Stimulated activated naive CD4-positive, alpha-beta T cell treated with Interleukin-2 at 50 U/mL for 16 hours (primary cell): ENCODE measurements at regions not wholly inside any gene's neighbourhood (a gene's known extent, or its start where the extent isn't known, plus 50 kb on each side); places are given as distances from the start of the nearest gene placed in this dataset.
"Not testable (repeated sequence)": the region's sequence is repeated elsewhere in the genome, so short reads cannot be mapped to it uniquely, and the experiment has no call there.

ENCODE experiments used
- DNase-seq: peaks from one replicate; lab custom pipeline; 2025; lab: John Stamatoyannopoulos, UW

DNA sequence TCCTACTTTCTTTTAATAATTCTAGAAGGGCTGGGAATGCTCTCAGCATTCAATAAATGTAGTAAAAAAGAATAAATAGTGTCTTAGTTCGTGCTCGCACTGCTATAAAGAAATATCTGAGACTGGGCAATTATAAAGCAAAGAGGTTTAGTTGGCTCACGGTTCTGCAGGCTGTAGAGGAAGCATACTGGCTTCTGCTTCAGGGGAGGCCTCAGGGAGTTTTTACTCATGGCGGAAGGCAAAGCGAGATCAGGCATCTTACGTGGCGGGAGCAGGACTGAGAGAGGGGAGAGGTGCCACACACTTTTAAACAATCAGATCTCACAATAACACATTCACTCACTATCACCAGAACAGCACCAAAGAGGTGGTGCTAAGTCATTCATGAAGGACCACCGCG lies 103.0 kb upstream of the UBE2E2 start:
- DNase-seq, result no peak

DNA sequence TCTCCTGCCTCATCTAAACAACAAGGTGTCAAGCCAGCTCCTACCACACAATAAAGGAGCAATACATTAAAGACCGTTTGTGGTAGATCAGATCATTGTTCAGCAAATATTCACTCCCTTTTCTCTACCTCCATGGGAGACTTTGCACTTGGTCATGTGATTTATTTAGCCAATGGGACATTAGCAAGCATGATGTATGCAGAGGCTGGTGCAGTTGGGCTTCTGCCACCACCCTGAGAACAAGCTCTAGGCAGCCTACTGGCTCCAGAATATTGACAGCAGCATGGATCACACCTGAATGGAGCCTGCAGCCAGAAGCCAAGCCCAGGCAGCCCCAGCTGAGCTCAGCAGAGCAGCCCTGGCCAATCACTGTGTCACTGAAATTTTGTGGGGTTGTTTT lies 99.4 kb upstream of the UBE2E2 start:
- DNase-seq, result no peak

DNA sequence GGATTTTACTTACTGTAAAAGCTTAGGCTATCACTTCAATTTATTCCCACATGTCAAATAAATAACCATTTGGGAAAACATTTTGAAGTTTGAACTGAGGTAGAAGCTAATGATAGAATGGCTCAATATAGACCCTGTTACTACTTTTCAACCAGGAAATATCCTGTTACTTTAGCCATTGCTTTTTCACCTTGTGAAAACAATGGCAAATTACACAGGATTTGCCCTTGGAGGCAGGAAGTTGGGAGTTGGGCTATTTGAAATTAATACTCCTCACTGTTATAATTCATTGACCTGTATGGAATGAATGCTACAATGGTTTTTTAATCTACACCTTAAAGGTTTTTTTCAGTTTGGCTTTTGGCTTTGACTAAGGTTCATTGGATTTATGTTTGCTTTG lies 98.1 kb upstream of the UBE2E2 start:
- no peak for DNase-seq

DNA sequence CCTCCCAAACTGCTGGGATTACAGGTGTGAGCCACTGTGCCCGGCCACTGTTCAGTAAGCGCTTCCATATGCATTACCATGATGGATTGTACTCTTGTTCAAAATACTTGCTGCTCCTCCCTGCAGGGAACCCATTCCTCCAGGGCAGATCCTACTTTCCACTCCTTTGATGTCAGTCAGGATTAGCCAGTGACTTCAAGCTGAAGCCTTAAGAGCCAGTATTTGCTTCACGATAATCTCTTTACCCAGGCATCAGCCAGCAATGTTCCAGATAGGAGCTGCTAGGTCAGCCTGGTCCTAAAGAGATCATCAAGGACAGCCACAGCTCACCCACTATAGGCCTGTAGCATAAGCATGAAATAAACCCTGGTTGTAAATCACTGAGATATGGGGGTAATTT lies 96.5 kb upstream of the UBE2E2 start:
- DNase-seq, result no peak

DNA sequence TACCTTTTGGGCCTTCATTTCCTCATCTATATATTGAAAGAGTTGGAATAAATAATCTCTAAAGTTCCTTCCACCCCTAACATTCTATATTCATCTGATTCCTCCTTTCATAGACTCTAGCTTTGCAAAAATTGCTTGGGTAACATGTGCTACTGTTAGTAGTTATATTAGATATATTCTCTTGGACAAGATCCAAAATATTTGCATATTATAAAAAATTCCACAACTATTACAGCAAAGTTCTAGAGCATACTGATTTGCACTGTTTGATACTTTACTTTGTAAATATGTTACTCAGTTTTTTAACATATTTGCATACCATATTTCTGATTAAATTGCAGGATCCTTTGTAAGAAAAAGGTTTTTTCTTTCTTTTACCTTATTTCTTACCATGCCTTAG lies 95.9 kb upstream of the UBE2E2 start:
- no peak for DNase-seq

DNA sequence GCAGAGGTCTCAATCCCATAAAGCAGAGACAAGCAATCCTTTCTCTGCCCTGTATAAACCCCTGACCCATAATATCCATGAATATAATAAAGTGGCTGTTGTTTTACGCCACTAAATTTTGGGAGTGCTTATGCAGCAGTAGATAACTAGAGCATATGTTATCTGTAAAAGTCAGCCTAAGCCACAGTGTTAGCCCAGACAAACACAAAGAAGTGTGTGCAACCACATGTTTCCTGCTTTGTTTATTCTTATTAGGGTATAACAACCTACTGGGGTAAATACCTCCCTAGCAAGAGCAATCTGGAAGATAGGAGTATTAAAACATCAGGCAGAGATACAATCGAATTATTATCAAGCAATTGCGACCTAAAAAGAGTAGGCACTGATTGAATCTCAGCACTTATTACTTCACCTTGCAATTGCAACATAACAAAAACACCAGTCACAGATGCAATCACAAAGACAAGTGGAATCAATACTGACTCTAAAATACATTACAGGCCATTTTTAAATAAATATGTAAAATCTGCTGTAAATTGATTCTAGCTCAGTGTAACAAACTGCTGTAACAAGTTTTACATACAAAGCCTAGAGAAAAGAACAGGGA lies 94.6 kb upstream of the UBE2E2 start:
- DNase-seq, result no peak

DNA sequence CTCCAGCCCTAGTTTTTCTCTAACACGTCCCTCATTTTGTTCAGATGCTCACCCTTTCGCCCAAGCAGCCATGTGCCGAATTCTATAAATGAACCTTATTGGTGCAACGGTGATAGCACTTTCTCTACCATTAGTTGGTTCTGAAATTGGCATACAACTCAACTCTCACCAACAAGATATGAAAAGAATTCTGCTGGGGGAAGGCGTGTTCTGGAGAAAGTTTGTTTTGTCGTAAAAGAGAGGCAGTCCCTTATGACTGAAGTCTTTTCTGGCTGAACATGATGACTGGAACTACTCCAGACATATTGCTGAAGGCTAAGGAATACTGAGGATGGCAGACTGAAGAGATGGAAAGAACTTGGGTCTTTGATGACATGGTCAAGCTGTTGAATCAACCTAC lies 91.8 kb upstream of the UBE2E2 start:
- DNase-seq, result no peak

DNA sequence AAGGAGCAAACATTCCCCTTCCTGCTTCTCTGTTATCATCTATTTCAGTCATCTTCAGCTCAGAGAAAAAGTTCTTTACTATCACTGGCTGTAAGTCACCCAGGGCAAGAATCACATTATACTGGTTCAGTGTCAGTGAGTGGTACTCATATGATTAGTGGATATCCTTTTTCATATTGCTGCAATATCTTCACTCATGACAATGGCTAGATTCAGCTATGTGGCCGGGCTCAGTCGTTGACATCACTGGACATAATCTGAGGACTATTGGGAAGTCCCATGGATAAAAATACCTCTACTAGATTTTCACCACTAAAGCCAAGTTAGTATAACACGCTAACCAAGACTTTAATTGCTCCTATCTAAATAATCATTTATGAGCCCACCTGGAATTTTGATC lies 91.3 kb upstream of the UBE2E2 start:
- no peak for DNase-seq

DNA sequence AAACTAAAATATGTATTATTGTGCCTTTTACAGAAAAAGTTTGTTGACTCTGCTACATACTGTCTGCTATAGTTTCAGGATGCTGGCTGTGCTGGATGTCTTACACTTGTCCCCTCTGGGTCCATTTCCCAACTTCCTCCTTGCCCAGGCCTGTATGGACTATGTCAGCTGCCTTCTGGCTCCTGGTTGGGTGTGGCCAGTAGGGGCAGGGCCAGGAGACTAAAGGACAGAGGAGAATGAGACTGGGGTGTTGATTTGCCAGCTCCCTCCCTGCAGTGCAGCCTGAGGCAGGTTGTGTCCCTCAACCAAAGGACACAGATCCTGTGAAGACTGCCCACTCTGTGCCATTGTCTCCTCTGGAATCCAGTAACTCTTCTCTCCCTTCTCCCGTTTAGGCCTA lies 90.6 kb upstream of the UBE2E2 start:
- DNase-seq, result no peak

DNA sequence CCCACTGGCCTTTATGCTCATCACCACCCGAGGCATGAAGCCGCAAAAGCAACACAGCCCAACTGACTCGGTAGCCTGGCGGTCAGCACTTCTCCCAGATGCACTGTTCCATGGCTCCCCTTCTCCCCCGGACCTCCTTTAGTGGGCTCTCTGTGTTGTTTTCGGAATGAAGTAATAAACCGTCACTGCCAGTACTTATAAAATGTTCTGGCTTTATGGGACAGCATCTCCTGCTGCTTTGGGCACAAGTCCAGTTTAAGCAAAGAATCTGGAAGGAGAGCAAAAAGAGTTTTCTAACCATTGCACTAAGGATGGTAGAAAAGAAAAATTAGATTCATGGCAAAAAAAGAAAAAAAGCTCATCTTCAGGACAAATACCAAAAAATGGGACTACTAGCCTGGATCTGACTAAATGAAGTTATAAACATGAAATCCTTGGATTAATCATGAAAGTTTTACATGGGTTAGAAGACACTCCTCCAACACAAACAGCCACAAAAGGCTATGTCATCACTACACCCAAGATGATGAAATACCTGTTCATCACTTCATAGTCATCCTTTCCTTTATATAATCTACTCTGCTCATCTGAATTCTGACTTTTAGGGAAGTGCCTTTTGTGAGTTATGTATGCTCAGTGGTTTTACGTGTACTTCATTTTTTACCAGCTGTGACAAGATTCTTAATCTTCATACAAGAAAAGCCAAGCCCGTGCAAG lies 89.5 kb upstream of the UBE2E2 start:
- DNase-seq, result no peak

DNA sequence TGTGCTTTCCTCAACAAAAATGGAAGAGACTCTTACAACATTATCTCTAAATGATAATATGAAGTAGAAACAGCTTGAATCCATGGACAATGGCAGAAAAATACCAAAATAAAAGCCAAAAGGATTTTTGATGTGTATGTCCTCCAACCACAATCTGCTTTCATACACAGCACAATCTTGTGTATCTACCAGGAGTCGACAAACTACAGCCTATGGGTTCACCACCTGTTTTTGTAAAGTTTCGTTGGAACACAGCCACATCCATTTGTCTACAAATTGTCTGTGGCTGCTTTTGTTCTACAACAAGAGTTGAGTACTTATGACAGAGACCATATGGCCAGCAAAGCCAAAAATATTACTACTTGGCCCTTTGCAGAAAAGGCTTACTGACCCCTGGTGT lies 88.7 kb upstream of the UBE2E2 start:
- DNase-seq, result no peak

DNA sequence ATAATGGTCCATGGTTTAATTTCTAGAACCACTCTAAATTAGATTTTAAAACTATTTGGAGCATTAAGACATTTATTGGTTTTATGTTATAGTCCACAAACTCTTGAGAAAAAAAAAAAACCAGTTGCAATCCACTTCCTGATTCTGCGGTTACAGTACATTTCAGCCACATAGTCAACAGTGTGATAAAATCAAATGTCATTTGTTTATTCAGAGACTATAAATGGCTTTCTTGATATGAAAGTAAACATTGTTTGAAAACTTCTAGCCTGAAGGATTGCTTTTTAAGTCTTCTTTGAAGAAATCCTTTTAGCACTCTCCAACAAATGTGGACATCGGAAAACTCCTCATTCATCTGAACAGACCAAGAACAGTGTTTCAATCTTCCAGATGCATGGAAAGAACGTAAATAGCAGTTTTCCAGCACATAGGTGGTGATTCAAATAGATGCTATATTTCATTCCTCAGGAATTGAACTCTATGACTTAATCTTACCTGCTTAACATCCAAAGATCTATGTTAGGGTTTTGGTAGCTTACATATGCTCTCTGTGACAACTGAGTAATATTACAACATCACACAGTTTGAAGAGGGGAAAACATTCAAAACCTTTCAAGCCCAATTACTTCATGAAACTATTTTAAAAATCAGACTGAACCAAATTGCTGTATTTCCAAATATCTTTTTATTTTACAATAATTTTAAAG lies 87.8 kb upstream of the UBE2E2 start:
- DNase-seq, result no peak

DNA sequence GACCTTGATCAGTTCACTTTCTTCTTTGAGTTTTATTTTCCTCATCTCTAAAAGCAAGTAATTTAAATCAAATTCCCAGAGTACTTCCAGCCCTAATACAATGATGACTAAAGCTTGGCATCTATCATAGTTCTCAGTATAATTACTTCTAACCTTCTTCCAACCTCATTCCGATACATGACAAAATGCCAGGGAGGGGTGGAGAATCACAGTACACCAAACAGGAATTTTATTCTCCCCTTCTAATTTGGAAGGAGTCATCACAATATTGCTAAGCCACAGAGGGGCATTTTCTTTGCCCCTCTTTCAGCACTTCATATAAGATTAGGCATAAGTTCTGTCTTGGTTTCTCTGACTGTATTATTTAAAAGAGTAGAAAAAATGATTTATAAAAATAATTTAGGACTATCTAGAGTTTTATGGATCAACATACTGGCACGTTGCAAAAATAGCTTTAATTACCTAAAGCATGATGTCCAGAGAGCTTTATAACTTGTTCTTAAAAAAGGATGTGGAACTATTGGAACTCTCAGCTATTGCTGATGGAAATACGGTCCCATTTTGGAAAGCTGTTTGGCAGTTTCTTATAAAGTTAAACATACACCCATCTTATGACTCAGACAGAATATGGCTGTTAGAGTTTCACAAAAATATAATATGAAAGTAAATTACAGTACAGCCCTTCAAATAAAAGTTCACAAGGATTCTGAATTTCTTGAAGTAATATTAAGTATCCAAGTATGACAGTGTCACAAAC lies 86.9 kb upstream of the UBE2E2 start:
- DNase-seq, result no peak

DNA sequence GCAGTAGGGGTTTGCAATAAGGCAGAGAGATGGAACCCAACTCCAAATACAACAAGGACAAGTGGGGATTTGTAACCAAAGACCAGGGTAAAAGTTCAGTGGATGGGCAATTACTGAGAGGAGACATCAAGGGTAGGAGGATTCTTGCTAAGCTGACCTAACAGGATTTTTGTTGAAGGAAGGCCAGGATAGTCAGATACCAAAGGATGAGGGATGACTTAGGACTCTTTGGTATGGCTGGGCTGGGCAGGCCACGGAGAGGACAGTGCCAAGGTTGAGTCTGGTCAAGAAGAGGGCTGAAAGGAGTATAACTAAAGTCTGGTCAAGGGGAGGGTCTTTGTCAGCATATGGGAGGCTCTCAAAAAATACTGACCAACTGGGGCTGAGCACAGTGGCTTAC lies 85.3 kb upstream of the UBE2E2 start:
- no peak for DNase-seq

DNA sequence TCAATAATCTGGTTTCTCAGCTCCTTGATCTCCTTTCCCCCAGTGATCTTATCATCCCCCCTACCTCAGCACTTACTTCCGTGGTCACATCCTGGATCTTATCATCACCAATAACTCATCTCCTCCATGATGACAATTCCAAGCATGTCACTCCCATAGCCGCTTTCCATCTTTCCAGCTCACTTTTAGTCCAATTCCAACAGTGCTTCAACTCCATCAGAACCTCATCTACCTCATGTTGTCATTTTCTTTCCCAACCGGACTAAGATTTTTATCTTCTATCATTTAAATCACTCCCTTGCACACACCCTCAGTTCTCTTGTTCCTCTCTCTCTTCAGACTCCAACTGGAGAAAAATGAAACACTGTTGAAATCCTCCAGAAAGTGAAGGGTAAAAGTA lies 75.9 kb upstream of the UBE2E2 start:
- no peak for DNase-seq

DNA sequence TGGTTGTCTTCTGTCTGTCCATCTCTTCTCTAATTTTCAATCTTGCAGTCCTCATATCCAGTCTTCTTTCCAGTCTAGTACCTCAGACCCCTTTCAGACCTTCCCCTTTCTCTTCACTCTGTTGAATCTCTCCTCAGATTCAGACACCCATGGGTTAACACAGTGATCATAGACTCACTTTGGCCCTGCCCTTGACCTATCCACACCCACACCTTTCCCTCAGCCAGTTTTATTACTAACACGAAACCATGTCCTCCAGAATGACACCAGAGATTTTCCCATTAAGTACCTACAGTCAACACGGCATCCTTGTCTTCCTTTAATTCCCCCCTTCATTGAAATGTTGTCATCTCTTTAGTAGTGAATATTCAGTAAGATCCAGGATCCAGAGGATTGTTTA lies 74.5 kb upstream of the UBE2E2 start:
- no peak for DNase-seq

DNA sequence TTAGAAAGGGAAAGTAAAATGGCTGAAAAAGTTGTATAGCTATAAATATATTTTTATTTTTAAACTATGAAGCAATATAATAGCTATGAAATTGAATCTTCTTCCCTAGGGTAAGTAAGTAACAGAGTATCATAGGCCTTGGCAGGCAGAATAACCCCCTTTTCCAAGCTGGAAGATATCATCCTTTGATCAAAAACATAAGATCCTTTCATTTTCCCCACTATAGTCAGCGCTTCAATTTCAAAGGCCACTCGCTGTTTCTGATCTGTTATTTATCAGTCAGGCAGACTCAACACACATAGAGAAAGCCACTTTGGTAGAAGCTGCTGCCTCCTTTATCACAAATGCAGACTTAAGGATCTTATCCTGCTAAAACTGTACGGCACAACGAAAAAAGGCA lies 74.0 kb upstream of the UBE2E2 start:
- DNase-seq, result no peak

DNA sequence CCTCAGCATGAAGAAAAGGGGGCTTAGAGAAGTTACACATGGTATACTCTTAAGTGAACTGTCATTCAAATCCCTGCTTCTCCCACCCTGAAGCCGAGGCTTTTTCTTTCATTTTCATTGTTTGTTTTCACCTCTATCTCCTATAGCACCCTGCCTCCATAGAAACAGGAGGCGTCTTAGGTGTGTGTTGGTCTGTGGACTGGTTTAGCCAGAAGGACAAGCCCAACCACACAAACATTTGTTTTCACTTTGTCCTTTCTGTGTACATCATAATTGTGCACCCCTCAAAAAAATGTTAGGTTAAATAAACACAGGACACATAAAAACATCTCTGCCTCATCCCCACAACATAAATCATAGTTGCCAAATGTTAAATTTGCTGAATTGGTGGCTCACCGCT lies 73.3 kb upstream of the UBE2E2 start:
- DNase-seq, result no peak

DNA sequence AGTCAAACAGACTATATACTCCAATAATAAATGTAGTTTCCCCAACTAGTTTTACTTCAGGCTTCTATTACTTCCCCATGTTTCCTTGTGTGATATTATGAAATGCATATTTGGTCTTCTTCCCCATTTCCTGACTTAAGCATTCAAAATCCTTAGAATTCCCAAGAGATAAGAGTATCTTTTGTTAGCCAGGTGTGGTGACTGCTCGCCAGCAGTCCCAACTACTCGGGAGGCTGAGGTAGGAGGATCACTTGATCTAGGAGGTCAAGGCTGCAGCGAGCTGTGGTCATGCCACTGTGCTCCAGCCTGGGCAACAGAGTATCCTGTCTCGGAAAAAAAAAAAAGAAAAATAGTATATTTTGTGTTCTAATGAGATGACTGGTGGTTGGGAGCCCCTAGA lies 72.7 kb upstream of the UBE2E2 start:
- no peak for DNase-seq

DNA sequence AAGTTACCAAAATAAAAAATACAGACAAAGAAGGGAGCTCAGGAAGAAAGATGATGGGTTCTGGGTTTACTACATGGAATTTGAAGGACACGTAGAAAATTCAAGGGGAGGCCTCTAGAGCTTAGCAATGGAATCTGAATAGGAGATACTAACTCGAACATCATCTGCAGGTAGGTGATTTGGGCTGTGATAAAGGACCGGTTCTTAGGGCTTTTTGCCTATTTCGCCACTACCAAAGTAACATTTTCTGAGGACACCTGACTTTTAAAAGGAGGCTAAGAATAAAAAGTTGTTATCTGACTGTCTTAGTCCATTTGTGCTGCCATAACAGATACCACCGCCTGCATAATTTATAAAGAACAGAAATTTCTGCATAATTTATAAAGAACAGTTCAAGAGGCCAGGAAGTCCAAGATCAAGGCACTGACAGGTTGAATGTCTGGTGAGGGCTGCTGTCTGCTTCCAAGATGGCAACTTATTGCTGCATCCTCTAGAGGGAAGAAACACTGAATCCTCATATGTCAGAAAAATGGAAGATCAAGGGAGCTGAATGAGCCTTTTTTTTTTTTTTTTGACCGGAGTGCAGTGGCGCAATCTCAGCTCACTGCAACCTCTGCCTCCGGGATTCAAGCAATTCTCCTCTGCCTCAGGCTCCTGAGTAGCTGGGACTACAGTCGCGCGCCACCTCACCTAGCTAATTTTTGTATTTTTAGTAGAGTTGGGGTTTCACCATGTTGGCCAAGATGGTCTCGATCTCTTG lies 67.9 kb upstream of the UBE2E2 start:
- no peak for DNase-seq

DNA sequence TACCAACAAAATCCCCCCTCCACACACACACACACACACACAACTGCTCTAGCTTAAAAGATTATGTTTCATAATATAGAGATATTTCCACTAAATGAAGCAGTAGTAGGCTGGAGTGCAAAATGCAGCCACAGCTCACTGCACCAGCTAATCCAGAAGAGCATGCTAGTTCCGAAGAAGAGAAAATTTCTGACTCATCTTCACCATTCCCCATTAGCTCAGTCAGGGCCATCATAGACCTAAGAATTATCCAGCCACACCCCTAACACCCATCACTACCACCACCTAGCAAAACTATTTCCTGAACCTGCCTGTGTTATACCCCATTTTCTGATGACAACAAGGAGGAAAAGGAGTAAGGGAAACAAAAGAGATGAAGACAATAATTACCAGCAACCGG lies 67.1 kb upstream of the UBE2E2 start:
- no peak for DNase-seq

DNA sequence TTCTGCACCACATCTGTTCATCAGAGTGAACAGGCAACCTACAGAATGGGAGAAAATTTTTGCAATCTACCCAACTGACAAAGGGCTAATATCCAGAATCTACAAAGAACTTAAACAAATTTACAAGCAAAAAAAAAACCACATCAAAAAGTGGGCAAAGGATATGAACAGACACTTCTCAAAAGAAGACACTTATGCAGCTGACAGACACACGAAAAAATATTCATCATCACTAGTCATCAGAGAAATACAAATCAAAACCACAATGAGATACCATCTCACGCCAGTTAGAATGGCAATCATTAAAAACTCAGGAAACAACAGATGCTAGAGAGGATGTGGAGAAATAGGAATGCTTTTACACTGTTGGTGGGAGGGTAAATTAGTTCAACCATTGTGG lies 59.1 kb upstream of the UBE2E2 start:
- DNase-seq, result not testable (repeated sequence)
